ENCODE measurements at regions not wholly inside any gene's neighbourhood (a gene's known extent, or its start where the extent isn't known, plus 50 kb on each side); places are given as distances from the start of the nearest gene placed in this dataset.

DNA sequence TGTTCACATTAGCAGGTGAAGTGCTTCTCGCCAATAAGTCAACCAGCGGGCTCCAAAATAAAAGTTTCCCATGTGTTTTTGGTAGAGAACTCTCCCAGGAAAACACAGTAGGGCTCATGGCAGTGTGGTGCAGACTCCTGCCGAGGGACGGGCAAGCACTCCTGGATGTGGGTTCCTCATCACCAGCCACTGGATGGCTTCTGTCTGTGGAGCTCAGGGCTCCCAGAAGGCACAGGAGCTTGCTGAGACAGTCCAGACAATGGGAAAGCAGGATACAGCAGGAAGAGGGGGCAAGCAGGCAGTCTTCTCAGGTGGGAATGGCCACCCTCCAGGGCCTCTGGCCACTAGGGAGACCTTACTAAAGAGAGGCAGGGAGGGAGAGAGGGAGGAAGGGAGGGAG lies 142.4 kb downstream of the HSD17B3 start:
- no peak overlapping the region for H3K4me3 ChIP-seq
- H3K9me3 ChIP-seq: no peaks in the 10 kb centered on the region
- no peak for ATAC-seq (ENCODE audit: low FRiP score in 2 of 2)

DNA sequence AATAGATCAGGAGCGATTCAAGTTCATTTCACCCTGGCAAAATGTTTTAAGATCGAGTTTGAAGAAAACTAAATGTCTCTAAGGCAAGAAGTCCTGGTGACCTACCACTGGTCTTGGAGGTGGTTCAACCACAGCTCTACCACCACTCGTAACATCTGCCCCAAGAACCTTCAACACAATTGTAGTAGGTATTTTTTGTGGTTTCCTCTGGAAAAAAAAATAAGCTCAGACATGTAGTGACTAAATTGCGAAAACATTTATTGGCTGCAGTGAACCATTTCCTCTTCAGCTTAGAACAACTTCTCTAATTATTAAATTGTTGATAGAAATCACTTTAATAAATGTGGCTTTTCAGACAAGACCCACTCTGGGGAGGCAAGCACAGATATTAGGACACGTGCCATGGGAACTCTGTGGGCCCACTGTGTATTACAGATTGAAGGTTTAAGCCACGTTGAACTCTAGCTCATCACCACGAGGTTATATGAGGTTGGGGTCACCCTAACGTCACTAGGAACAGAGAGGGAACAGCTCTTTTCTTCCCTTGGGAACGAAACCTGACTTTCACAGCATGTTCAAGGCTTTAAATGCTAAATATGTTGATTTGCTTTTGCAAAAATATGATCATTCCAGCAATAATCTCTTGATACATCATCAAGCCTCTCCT lies 142.9 kb downstream of the HSD17B3 start:
- ATAC-seq (ENCODE audit: low FRiP score in 2 of 2) (no peak), DNase-seq (no peak)
- Histone ChIP-seq H3K27ac (no peak overlapping the region), H3K36me3 (no peaks in the 10 kb centered on the region), H3K27me3 (no peaks in the 10 kb centered on the region), H3K9me3 (no peaks in the 10 kb centered on the region), H3K4me1 (peaks cover 0 to 16% (median 1%) of the 10 kb centered on the region in 4 donors), H3K4me3 (no peak overlapping the region)
- WGBS, 2 donors: 58 to 59% methylated on average over 9 of the region's 9 CpGs
- TF ChIP-seq, protein P1, sequence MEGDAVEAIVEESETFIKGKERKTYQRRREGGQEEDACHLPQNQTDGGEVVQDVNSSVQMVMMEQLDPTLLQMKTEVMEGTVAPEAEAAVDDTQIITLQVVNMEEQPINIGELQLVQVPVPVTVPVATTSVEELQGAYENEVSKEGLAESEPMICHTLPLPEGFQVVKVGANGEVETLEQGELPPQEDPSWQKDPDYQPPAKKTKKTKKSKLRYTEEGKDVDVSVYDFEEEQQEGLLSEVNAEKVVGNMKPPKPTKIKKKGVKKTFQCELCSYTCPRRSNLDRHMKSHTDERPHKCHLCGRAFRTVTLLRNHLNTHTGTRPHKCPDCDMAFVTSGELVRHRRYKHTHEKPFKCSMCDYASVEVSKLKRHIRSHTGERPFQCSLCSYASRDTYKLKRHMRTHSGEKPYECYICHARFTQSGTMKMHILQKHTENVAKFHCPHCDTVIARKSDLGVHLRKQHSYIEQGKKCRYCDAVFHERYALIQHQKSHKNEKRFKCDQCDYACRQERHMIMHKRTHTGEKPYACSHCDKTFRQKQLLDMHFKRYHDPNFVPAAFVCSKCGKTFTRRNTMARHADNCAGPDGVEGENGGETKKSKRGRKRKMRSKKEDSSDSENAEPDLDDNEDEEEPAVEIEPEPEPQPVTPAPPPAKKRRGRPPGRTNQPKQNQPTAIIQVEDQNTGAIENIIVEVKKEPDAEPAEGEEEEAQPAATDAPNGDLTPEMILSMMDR (IDR thresholded peaks at IDR 0.05): no peak
- TF ChIP-seq EP300 (IDR thresholded peaks at IDR 0.05) (no peak), POLR2AphosphoS5 (IDR thresholded peaks at IDR 0.05) (no peak), POLR2A (IDR thresholded peaks at IDR 0.05) (no peak)

More for the DNA sequence above, 142.4 kb downstream of the HSD17B3 start:
- DNase-seq: no peak
- no peaks in the 10 kb centered on the region for H3K27me3 ChIP-seq
- H3K36me3 ChIP-seq: no peaks in the 10 kb centered on the region
- TF ChIP-seq EP300 (IDR thresholded peaks at IDR 0.05) (no peak), POLR2A (IDR thresholded peaks at IDR 0.05) (no peak), POLR2AphosphoS5 (IDR thresholded peaks at IDR 0.05) (no peak)
- TF ChIP-seq, protein P1 (IDR thresholded peaks at IDR 0.05): no peak
- no peak overlapping the region for H3K27ac ChIP-seq
- peaks cover 0 to 16% (median 1%) of the 10 kb centered on the region in 4 donors for H3K4me1 ChIP-seq
- WGBS, 2 donors: 89 to 91% methylated on average over 4 of the region's 4 CpGs

DNA sequence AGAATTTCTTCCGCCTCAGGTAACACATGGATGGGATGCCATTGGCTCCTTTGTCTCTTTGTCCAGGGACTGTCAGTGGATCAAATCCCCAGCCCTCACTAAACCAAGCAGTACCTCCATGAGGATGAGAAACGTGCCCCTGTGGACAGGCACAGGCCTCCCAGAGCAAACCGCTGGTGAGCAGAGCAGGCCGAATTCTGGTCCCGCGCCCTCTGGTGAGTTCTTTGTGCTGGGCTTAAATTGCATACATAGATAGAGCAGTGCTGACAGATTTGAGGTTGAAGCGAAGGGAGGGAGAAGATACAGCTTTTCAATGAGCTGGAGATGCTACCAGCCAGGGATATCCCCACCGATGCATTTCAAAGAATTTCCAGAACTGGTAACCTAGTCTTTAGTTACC lies 143.8 kb downstream of the HSD17B3 start:
- H3K27me3 ChIP-seq: no peaks in the 10 kb centered on the region
- no peak for DNase-seq
- TF ChIP-seq POLR2A (IDR thresholded peaks at IDR 0.05): no peak
- TF ChIP-seq, protein P1 (IDR thresholded peaks at IDR 0.05): no peak
- TF ChIP-seq EP300 (IDR thresholded peaks at IDR 0.05): no peak
- H3K27ac ChIP-seq: no peak overlapping the region
- H3K4me3 ChIP-seq: no peak overlapping the region
- no peaks in the 10 kb centered on the region for H3K36me3 ChIP-seq
- WGBS, 2 donors: 96 to 98% methylated on average over 8 of the region's 8 CpGs
- no peak for ATAC-seq (ENCODE audit: low FRiP score in 2 of 2)
- peaks cover 0 to 16% (median 1%) of the 10 kb centered on the region in 4 donors for H3K4me1 ChIP-seq
- H3K9me3 ChIP-seq: no peaks in the 10 kb centered on the region

DNA sequence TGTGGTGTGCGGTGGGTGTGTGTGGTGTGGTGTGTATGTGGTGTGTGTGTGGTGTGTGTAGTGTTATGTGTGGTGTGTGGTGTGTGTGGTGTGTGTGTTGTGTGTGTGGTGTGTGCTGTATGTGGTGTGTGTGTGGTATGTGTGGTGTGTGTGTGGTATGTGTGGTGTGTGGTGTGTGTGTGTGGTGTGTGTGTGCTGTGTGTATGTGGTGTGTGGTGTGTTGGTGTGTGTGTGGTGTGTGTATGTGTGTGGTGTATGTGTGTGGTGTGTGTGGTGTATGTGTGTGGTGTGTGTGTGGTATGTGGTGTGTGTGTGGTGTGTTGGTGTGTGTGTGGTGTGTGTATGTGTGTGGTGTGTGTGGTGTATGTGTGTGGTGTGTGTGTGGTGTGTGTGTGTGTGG lies 144.3 kb downstream of the HSD17B3 start:
- Histone ChIP-seq H3K4me3 (no peak overlapping the region), H3K36me3 (no peaks in the 10 kb centered on the region), H3K27ac (no peak overlapping the region), H3K9me3 (no peaks in the 10 kb centered on the region), H3K27me3 (no peaks in the 10 kb centered on the region), H3K4me1 (peaks cover 0 to 16% (median 1%) of the 10 kb centered on the region in 4 donors)
- no peak for TF ChIP-seq EP300 (IDR thresholded peaks at IDR 0.05)
- no peak for TF ChIP-seq POLR2A (IDR thresholded peaks at IDR 0.05)
- no peak for TF ChIP-seq POLR2AphosphoS5 (IDR thresholded peaks at IDR 0.05)
- TF ChIP-seq, protein P1 (IDR thresholded peaks at IDR 0.05): no peak
- DNase-seq (no peak), ATAC-seq (ENCODE audit: low FRiP score in 2 of 2) (no peak)
- 36 to 93% methylated on average over 1 of the region's 1 CpG for WGBS, 2 donors
